ENCODE measurements at regions not wholly inside any gene's neighbourhood (a gene's known extent, or its start where the extent isn't known, plus 50 kb on each side); places are given as distances from the start of the nearest gene placed in this dataset.
A peak's percentile ranks its signal among the peaks of the same experiment; 100 is the strongest.

GRCh38 chr18:55737266-55737665, 149.3 kb upstream of the TCF4 start:
- ATAC-seq (ENCODE audit: low FRiP score in 2 of 2): no peak
- no peaks in the 10 kb centered on the region for H3K4me1 ChIP-seq
- no peaks in the 10 kb centered on the region for H3K36me3 ChIP-seq
- DNase-seq: no peak
- H3K4me3 ChIP-seq: no peak overlapping the region
- no peaks in the 10 kb centered on the region for H3K27me3 ChIP-seq
- 93 to 97% methylated on average over 4 of the region's 4 CpGs for whole genome bisulfite sequencing, 2 donors
- no peak overlapping the region for H3K27ac ChIP-seq
- TF ChIP-seq, protein P1, sequence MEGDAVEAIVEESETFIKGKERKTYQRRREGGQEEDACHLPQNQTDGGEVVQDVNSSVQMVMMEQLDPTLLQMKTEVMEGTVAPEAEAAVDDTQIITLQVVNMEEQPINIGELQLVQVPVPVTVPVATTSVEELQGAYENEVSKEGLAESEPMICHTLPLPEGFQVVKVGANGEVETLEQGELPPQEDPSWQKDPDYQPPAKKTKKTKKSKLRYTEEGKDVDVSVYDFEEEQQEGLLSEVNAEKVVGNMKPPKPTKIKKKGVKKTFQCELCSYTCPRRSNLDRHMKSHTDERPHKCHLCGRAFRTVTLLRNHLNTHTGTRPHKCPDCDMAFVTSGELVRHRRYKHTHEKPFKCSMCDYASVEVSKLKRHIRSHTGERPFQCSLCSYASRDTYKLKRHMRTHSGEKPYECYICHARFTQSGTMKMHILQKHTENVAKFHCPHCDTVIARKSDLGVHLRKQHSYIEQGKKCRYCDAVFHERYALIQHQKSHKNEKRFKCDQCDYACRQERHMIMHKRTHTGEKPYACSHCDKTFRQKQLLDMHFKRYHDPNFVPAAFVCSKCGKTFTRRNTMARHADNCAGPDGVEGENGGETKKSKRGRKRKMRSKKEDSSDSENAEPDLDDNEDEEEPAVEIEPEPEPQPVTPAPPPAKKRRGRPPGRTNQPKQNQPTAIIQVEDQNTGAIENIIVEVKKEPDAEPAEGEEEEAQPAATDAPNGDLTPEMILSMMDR (IDR thresholded peaks at IDR 0.05): no peak
- TF ChIP-seq POLR2AphosphoS5 (IDR thresholded peaks at IDR 0.05) (no peak), POLR2A (IDR thresholded peaks at IDR 0.05) (no peak), EP300 (IDR thresholded peaks at IDR 0.05) (no peak)
- H3K9me3 ChIP-seq: no peaks in the 10 kb centered on the region

GRCh38 chr18:55735969-55736368, 148.0 kb upstream of the TCF4 start:
- ATAC-seq (ENCODE audit: low FRiP score in 2 of 2): no peak
- H3K27ac ChIP-seq: no peak overlapping the region
- 82 to 85% methylated on average over 3 of the region's 3 CpGs for WGBS, 2 donors

DNA sequence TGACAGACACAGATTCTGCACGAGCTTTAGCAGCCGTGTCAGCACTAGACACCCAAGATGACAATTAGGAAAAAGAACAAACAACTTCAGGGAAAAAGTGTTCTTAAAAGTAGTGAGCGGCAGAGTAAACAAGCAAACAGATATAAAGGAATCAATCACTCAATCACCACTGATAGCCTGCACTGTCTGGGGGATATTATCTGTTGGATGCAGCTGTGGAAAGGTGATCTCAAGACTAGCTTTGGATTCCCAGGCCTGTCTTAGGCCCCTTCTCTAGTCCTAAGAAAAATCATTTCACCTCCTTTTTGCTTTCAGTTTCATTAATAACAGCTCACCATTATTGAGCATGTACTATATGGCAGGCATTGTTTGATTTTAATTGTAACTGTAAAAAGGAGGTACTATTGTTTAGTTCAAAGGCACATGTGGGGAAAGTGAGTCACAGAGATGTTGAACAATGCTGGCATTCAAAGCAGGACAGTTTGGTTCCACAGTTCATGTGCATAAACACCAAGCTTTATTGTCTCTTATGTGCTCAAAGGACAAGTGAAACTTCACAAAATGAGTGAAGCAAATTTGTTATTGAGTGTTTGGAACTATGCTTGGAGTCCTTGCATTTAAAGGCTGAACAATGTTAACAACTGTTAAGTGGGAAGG, 147.3 kb upstream of the TCF4 start:
- 76 to 89% methylated on average over 3 of the region's 3 CpGs for WGBS, 2 donors
- TF ChIP-seq EP300 (IDR thresholded peaks at IDR 0.05): no peak
- TF ChIP-seq POLR2AphosphoS5 (IDR thresholded peaks at IDR 0.05): no peak
- no peak for TF ChIP-seq POLR2A (IDR thresholded peaks at IDR 0.05)
- TF ChIP-seq, protein P1 (IDR thresholded peaks at IDR 0.05): no peak
- no peaks in the 10 kb centered on the region for H3K4me1 ChIP-seq
- H3K4me3 ChIP-seq: no peak overlapping the region
- no peaks in the 10 kb centered on the region for H3K36me3 ChIP-seq
- H3K9me3 ChIP-seq: no peaks in the 10 kb centered on the region
- no peaks in the 10 kb centered on the region for H3K27me3 ChIP-seq
- no peak for ATAC-seq (ENCODE audit: low FRiP score in 2 of 2)
- no peak overlapping the region for H3K27ac ChIP-seq
- no peak for DNase-seq

More at GRCh38 chr18:55735969-55736368, 148.0 kb upstream of the TCF4 start:
- H3K9me3 ChIP-seq: no peaks in the 10 kb centered on the region
- no peaks in the 10 kb centered on the region for H3K27me3 ChIP-seq
- no peaks in the 10 kb centered on the region for H3K36me3 ChIP-seq
- no peak for DNase-seq
- TF ChIP-seq, protein P1 (IDR thresholded peaks at IDR 0.05): no peak
- H3K4me1 ChIP-seq: no peaks in the 10 kb centered on the region
- no peak overlapping the region for H3K4me3 ChIP-seq

GRCh38 chr18:55732227-55733106, 144.5 kb upstream of the TCF4 start:
- no peaks in the 10 kb centered on the region for H3K9me3 ChIP-seq
- WGBS, 2 donors: 85 to 95% methylated on average over 2 of the region's 2 CpGs
- H3K4me1 ChIP-seq: no peaks in the 10 kb centered on the region
- TF ChIP-seq POLR2A (IDR thresholded peaks at IDR 0.05) (no peak), EP300 (IDR thresholded peaks at IDR 0.05) (no peak), POLR2AphosphoS5 (IDR thresholded peaks at IDR 0.05) (no peak)
- TF ChIP-seq, protein P1 (IDR thresholded peaks at IDR 0.05): no peak
- no peak for DNase-seq
- H3K4me3 ChIP-seq: no peak overlapping the region
- H3K27ac ChIP-seq: peak overlapping the region in 1 of 4 donors; percentile 37
- ATAC-seq (ENCODE audit: low FRiP score in 2 of 2): peak in 1 of 2 donors; percentile 78
- H3K27me3 ChIP-seq: no peaks in the 10 kb centered on the region
- H3K36me3 ChIP-seq: no peaks in the 10 kb centered on the region
